ENCODE measurements at regions not wholly inside any gene's neighbourhood (a gene's known extent, or its start where the extent isn't known, plus 50 kb on each side); places are given as distances from the start of the nearest gene placed in this dataset.

DNA sequence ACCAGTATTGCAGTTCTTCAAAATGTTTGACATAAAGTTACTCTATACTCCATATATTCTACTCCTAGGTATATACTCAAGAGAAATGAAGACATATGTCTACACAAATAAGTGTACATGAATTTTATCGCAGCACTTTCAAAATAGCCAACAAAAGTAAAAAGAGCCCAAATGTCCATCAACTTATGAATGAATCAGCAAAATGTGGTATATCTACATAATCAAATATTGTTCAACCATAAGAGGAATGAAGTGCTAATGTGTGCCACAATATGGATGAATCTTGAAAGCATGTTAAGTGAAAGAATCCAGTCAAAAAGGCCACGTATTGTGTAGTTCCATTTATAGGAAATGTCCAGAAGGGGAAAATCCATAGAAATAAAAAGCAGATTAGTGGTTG, 98.6 kb upstream of the F3 start:
- no peak for TF ChIP-seq POLR2AphosphoS5 (IDR thresholded peaks at IDR 0.05; ENCODE audit: low read depth)
- TF ChIP-seq, protein P1, sequence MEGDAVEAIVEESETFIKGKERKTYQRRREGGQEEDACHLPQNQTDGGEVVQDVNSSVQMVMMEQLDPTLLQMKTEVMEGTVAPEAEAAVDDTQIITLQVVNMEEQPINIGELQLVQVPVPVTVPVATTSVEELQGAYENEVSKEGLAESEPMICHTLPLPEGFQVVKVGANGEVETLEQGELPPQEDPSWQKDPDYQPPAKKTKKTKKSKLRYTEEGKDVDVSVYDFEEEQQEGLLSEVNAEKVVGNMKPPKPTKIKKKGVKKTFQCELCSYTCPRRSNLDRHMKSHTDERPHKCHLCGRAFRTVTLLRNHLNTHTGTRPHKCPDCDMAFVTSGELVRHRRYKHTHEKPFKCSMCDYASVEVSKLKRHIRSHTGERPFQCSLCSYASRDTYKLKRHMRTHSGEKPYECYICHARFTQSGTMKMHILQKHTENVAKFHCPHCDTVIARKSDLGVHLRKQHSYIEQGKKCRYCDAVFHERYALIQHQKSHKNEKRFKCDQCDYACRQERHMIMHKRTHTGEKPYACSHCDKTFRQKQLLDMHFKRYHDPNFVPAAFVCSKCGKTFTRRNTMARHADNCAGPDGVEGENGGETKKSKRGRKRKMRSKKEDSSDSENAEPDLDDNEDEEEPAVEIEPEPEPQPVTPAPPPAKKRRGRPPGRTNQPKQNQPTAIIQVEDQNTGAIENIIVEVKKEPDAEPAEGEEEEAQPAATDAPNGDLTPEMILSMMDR (IDR thresholded peaks at IDR 0.05; ENCODE audit: insufficient read depth, low read length) = no peak
